Osteocyte (in vitro differentiated cells): ENCODE measurements at regions not wholly inside any gene's neighbourhood (a gene's known extent, or its start where the extent isn't known, plus 50 kb on each side); places are given as distances from the start of the nearest gene placed in this dataset.

Experiments used
- DNase-seq: peaks from one replicate; pipeline ENCODE4 v3.0.0; 2021; ENCODE audit warnings: mixed read lengths; ENCODE audit not compliant: unreplicated experiment; ENCODE audit errors: extremely low spot score
- H3K27ac Mint-ChIP-seq: one replicate; pipeline ENCODE4 v1.8.0; 2021; ENCODE audit warnings: mild to moderate bottlenecking, mixed read lengths; ENCODE audit not compliant: unreplicated experiment
- H3K27me3 Mint-ChIP-seq: one replicate; pipeline ENCODE4 v1.8.0; 2021; ENCODE audit warnings: mixed read lengths; ENCODE audit not compliant: unreplicated experiment
- H3K36me3 Mint-ChIP-seq: one replicate; pipeline ENCODE4 v1.8.0; 2021; ENCODE audit warnings: mixed read lengths; ENCODE audit not compliant: unreplicated experiment
- H3K4me1 Mint-ChIP-seq: one replicate; pipeline ENCODE4 v1.8.0; 2021; ENCODE audit warnings: mixed read lengths; ENCODE audit not compliant: unreplicated experiment
- H3K4me3 Mint-ChIP-seq: one replicate; pipeline ENCODE4 v1.8.0; 2021; ENCODE audit warnings: mild to moderate bottlenecking, moderate library complexity, mixed read lengths; ENCODE audit not compliant: unreplicated experiment
- H3K9me3 Mint-ChIP-seq: one replicate; pipeline ENCODE4 v1.8.0; 2021; ENCODE audit warnings: mixed read lengths; ENCODE audit not compliant: unreplicated experiment
- TF ChIP-seq, protein P1 (sequence below): fragments of 200-600 bp; sonication (generic); IDR thresholded peaks from 2 replicates; pipeline ENCODE4 v1.5.0; 2021; ENCODE audit warnings: antibody characterized with exemption, mild to moderate bottlenecking, moderate library complexity

DNA sequence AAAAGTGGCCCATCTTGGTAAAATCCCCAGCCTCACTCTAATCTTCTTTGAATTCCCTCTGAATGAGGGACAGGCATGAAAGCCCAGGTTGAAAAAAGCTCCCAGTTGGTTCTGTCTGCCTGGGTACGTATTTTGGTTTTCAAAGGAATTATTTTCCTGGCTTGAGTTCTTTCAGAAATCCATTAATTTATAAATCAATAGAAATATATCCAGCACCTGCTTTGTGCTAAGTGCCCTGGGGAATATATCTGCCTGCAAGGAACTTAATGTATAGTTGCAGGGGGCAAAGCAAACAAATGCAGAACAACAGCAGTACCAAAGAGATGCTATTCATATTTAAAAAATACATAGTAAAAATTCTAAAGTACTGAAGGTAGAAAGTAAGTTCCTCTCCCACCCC, 362.7 kb downstream of the REEP3 start:
- no peak for DNase-seq
- H3K4me3 Mint-ChIP-seq = no peak overlapping the region
- peaks cover 7% of the 10 kb centered on the region for H3K27me3 Mint-ChIP-seq
- H3K4me1 Mint-ChIP-seq = peaks cover 7% of the 10 kb centered on the region
- H3K9me3 Mint-ChIP-seq = peaks cover 10% of the 10 kb centered on the region
- H3K36me3 Mint-ChIP-seq = no peaks in the 10 kb centered on the region
- no peak overlapping the region for H3K27ac Mint-ChIP-seq
- TF ChIP-seq, protein P1, sequence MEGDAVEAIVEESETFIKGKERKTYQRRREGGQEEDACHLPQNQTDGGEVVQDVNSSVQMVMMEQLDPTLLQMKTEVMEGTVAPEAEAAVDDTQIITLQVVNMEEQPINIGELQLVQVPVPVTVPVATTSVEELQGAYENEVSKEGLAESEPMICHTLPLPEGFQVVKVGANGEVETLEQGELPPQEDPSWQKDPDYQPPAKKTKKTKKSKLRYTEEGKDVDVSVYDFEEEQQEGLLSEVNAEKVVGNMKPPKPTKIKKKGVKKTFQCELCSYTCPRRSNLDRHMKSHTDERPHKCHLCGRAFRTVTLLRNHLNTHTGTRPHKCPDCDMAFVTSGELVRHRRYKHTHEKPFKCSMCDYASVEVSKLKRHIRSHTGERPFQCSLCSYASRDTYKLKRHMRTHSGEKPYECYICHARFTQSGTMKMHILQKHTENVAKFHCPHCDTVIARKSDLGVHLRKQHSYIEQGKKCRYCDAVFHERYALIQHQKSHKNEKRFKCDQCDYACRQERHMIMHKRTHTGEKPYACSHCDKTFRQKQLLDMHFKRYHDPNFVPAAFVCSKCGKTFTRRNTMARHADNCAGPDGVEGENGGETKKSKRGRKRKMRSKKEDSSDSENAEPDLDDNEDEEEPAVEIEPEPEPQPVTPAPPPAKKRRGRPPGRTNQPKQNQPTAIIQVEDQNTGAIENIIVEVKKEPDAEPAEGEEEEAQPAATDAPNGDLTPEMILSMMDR = no peak

DNA sequence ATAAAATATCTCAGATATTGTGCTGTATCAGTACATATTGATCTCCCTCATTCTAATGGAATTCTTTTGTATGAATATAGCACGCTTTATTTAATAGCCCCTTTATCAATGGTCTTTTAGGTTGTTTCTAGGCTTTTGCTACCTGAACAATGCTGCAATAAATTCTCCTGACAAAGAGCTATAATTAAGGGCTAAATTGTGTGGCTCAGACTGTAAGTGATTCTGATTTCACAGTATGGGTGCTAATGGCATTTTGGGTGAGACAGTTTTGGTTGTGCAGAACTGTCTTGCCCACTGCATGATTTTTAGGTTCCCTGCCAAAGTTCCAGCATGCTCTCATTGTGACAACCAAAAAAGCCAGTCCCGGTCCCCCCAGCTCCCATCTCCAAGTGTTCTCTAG, 363.2 kb downstream of the REEP3 start:
- TF ChIP-seq, protein P1 = no peak
- no peak overlapping the region for H3K4me3 Mint-ChIP-seq
- peaks cover 8% of the 10 kb centered on the region for H3K9me3 Mint-ChIP-seq
- no peaks in the 10 kb centered on the region for H3K36me3 Mint-ChIP-seq
- no peak for DNase-seq
- no peak overlapping the region for H3K27ac Mint-ChIP-seq
- H3K4me1 Mint-ChIP-seq = peaks cover 12% of the 10 kb centered on the region
- peaks cover 7% of the 10 kb centered on the region for H3K27me3 Mint-ChIP-seq

DNA sequence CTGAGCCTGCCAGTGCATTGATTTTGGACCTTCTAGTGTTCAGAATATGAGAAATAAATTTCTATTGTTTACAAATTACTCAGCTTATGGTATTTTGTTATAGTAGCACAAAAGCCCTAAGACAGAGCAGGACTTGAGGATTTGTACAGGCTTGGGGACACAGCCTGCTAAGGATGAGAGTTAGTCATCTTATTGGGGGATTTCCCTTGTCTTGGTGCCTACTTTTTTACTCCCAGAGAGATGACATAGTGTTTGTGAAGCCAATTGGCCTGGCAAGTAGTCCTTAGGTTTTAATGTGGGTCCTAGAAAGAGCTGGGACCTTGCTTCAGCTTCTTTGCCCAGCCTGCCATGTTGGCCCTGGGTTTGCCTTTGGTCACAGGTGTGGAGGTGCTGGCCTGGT, 364.0 kb downstream of the REEP3 start:
- TF ChIP-seq, protein P1 = no peak
- Mint-ChIP-seq H3K9me3 (peaks cover 6% of the 10 kb centered on the region), H3K4me1 (peaks cover 20% of the 10 kb centered on the region), H3K4me3 (no peak overlapping the region), H3K27ac (no peak overlapping the region), H3K27me3 (peaks cover 3% of the 10 kb centered on the region), H3K36me3 (no peaks in the 10 kb centered on the region)
- no peak for DNase-seq

DNA sequence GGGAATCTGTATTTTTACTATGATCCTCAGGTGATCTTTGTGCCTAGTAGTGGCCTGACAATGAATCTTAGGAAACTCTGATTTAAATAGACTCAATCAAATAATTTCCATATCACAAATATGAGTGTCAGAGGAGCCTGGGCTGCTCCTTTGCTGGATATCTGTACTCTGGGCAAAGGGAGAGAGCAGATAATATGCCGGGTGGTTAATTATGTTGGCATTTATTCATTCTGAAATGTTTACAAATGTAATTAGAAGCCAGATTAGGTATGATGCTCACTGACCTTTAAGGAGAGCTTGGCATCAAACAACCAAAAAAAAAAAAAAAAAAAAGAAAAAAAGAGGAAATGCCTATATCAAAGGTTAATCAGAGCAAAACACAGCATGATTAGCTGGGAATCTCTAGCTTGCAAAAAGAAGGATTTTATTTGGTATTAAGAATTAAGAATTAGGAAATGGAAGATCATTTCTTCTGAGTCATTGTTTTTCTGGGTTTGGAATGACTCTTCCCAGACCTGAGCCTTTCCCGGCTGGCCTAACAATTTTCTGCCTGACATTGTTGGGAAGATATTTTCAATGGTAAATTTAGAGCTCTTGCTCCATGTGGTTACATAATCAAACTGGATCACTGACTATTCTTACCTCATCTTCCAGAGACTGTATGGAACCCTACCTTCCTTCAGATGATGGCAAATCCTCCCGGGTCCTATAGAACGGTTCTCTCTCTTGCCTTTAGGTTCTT, 365.3 kb downstream of the REEP3 start:
- Mint-ChIP-seq H3K27ac (no peak overlapping the region), H3K4me1 (peaks cover 26% of the 10 kb centered on the region), H3K4me3 (no peak overlapping the region), H3K27me3 (no peaks in the 10 kb centered on the region), H3K9me3 (no peaks in the 10 kb centered on the region), H3K36me3 (no peaks in the 10 kb centered on the region)
- TF ChIP-seq, protein P1 = no peak
- no peak for DNase-seq

DNA sequence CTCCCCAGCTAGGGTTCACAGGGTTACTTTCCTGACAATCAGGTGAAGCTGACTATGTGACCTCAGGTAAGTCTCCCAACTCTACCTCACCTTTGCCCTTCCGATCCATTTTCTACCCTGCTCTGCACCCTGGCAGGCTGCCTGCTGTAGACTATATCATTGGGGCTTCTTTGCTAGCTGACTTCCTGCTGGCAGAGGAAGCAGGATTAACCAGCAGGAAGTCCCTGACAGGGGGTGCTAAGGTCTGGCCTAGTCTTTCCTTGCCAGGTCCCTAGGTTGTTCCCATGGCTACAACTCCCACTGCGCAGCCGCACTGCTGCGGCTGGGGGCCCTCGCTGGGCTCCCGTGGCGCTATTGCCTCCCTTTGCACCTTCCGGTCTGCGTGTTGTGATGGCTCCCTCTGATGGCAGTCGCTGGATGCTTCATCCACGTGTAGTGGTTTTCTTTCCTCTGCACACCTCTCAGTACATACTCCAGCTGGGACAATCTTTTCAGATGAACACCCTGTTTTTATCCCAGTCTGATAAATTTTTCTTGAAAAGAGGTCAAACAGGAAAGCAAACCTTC, 365.9 kb downstream of the REEP3 start:
- Mint-ChIP-seq H3K27me3 (no peaks in the 10 kb centered on the region), H3K27ac (no peak overlapping the region), H3K9me3 (no peaks in the 10 kb centered on the region), H3K36me3 (no peaks in the 10 kb centered on the region), H3K4me1 (peaks cover 26% of the 10 kb centered on the region), H3K4me3 (no peak overlapping the region)
- TF ChIP-seq, protein P1 = no peak
- no peak for DNase-seq
